ENCODE measurements at regions not wholly inside any gene's neighbourhood (a gene's known extent, or its start where the extent isn't known, plus 50 kb on each side); places are given as distances from the start of the nearest gene placed in this dataset.

DNA sequence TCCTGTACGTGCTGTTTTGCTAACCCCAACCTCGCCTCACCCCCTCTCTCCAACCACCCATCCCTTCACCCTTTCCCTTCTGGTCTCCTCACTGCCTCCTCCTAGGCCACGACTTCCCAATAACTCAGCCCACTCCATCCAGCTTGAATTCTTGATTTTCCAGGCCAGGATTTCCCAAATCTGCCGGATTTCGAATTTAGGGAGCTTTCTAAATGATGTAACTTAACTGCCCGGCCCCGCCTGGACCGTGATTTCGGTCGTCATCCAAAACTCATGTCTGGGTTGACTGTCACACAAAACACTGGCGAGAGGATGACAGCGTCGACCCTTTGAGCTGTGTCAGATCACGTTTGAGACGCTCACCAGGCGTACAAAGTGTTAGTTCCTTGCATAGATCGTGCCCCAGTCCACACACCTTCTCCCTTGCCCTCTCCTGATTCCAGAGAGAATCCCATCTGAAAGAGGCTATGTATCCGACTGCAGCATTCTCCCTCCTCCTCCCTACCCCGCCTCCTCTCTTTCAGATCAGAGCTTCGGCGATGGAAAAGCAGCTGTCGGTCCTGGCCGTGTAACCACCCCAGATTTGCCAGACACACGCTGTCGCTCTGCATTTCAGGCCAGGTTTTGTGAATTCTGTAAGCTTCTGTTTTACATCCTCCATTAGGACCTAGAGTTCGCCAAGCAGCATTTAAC is 168.2 kb downstream of the GPX5 start:
- Histone ChIP-seq H3K27ac (no peak overlapping the region), H3K4me1 (no peaks in the 10 kb centered on the region), H3K4me3 (no peak overlapping the region), H3K9me3 (no peaks in the 10 kb centered on the region), H3K4me2 (no peak overlapping the region)
- FAIRE-seq = no peak
- DNase-seq (ENCODE audit: low read depth in 1 of 2, low spot score in 1 of 2) = no peak
- 91% methylated on average over 26 of the region's 26 CpGs for WGBS (ENCODE audit: missing lambda C conversion rate)
- POLR2A ChIA-PET = no interaction called here
- no peak for ATAC-seq
- CTCF ChIA-PET = interaction anchor here (0.7 to 1.3 kb wide), 5 partner anchors 9 to 198 kb away, joined by 3 to 6 read pairs (median 3); no protein-coding TSS in a partner anchor
- TF ChIP-seq RCOR1 (IDR thresholded peaks at IDR 0.05; ENCODE audit: low read depth, low read length) (no peak), ZNF302 (CRISPR knock-in tag; IDR thresholded peaks at IDR 0.05) (no peak), RARB (CRISPR knock-in tag; IDR thresholded peaks at IDR 0.05) (no peak), ZC3H11A (IDR thresholded peaks at IDR 0.05) (no peak), FOSB (CRISPR knock-in tag; IDR thresholded peaks at IDR 0.05) (no peak), HDAC2 (IDR thresholded peaks at IDR 0.05) (no peak), CBX2 (IDR thresholded peaks at IDR 0.05; ENCODE audit: borderline replicate concordance, low read depth) (no peak), KDM1A (IDR thresholded peaks at IDR 0.05; ENCODE audit: low read depth) (no peak), PHF8 (IDR thresholded peaks at IDR 0.05; ENCODE audit: borderline replicate concordance, low read depth) (no peak), RNF2 (IDR thresholded peaks at IDR 0.05; ENCODE audit: borderline replicate concordance, low read depth) (no peak), KDM5A (IDR thresholded peaks at IDR 0.05) (no peak), HOXB5 (CRISPR knock-in tag; IDR thresholded peaks at IDR 0.05) (no peak), EHMT2 (IDR thresholded peaks at IDR 0.05; ENCODE audit: low read depth) (no peak), EHF (CRISPR knock-in tag; IDR thresholded peaks at IDR 0.05) (no peak), TP53 (CRISPR knock-in tag; IDR thresholded peaks at IDR 0.05) (no peak), ESRRA (IDR thresholded peaks at IDR 0.05; ENCODE audit: borderline replicate concordance, low read length) (no peak), HOXA7 (CRISPR knock-in tag; IDR thresholded peaks at IDR 0.05) (no peak)
- TF ChIP-seq, protein P1, sequence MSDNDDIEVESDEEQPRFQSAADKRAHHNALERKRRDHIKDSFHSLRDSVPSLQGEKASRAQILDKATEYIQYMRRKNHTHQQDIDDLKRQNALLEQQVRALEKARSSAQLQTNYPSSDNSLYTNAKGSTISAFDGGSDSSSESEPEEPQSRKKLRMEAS (IDR thresholded peaks at IDR 0.05) = no peak
- TF ChIP-seq, protein P2, sequence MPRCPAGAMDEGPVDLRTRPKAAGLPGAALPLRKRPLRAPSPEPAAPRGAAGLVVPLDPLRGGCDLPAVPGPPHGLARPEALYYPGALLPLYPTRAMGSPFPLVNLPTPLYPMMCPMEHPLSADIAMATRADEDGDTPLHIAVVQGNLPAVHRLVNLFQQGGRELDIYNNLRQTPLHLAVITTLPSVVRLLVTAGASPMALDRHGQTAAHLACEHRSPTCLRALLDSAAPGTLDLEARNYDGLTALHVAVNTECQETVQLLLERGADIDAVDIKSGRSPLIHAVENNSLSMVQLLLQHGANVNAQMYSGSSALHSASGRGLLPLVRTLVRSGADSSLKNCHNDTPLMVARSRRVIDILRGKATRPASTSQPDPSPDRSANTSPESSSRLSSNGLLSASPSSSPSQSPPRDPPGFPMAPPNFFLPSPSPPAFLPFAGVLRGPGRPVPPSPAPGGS (IDR thresholded peaks at IDR 0.05) = no peak

DNA sequence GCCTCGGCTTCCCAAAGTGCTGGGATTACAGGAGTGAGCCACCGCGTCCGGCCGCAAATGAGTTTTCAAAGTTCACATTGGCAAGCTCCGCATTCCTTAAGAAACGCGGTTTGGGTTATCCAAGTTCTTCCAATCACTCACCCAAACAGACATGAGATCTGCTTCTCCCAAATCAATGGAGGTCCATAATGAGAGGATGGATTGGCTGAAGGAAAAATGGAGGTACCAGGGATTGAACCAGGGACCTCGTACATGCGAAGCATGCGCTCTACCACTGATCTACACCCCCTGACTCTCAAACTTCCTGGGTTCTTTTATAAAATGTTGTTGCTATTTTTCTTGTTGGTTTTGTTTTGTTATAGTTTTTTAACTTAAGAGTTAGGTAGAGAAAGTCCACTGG is 170.0 kb downstream of the GPX5 start:
- TF ChIP-seq HOXB5 (CRISPR knock-in tag; IDR thresholded peaks at IDR 0.05) (no peak), ZSCAN20 (CRISPR knock-in tag; IDR thresholded peaks at IDR 0.05) (no peak), CHD2 (IDR thresholded peaks at IDR 0.05; ENCODE audit: low read length, partially characterized antibody) (no peak), NFE2L2 (conservative IDR thresholded peaks at IDR 0.05; ENCODE audit: low read length) (no peak), CBX8 (IDR thresholded peaks at IDR 0.05) (no peak), HDAC2 (IDR thresholded peaks at IDR 0.05) (no peak), RCOR1 (IDR thresholded peaks at IDR 0.05; ENCODE audit: low read depth, low read length) (no peak), SREBF2 (IDR thresholded peaks at IDR 0.05) (no peak; the same call in 1 of the 2 replicates), MAFK (IDR thresholded peaks at IDR 0.05; ENCODE audit: partially characterized antibody) (no peak), ZFP36 (IDR thresholded peaks at IDR 0.05; ENCODE audit: borderline replicate concordance, partially characterized antibody) (no peak), BHLHE40 (IDR thresholded peaks at IDR 0.05; ENCODE audit: low read depth, low read length) (no peak), CEBPB (IDR thresholded peaks at IDR 0.05) (no peak)
- TF ChIP-seq, protein P1 (IDR thresholded peaks at IDR 0.05) = no peak
- TF ChIP-seq, protein P3, sequence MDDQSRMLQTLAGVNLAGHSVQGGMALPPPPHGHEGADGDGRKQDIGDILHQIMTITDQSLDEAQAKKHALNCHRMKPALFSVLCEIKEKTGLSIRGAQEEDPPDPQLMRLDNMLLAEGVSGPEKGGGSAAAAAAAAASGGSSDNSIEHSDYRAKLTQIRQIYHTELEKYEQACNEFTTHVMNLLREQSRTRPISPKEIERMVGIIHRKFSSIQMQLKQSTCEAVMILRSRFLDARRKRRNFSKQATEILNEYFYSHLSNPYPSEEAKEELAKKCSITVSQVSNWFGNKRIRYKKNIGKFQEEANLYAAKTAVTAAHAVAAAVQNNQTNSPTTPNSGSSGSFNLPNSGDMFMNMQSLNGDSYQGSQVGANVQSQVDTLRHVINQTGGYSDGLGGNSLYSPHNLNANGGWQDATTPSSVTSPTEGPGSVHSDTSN (IDR thresholded peaks at IDR 0.05) = no peak
- DNase-seq (ENCODE audit: low read depth in 1 of 2, low spot score in 1 of 2) (peak; percentile 35 to 45), ATAC-seq (peak; percentile 91 to 93), FAIRE-seq (no peak)
- ChIA-PET CTCF (interaction anchor here (1.2 kb wide), 1 partner anchor 11 kb away, joined by 3 read pairs; no protein-coding TSS in a partner anchor), POLR2A (no interaction called here)
- Histone ChIP-seq H3K4me2 (peak overlapping the region; percentile 45), H3K4me1 (no peaks in the 10 kb centered on the region), H3K9me3 (no peaks in the 10 kb centered on the region), H3K27ac (no peak overlapping the region), H3K4me3 (peak overlapping the region; percentile 31)
- WGBS (ENCODE audit: missing lambda C conversion rate) = 54% methylated on average over 10 of the region's 11 CpGs

All from A549 (cell line).